ENCODE measurements at regions not wholly inside any gene's neighbourhood (a gene's known extent, or its start where the extent isn't known, plus 50 kb on each side); places are given as distances from the start of the nearest gene placed in this dataset.

- no peak for DNase-seq (ENCODE audit: low read depth in 2 of 3, low spot score in 2 of 3)
These were observed 342.8 kb downstream of the PPARGC1A start for GRCh38 chr4:23547096-23547495.

DNA sequence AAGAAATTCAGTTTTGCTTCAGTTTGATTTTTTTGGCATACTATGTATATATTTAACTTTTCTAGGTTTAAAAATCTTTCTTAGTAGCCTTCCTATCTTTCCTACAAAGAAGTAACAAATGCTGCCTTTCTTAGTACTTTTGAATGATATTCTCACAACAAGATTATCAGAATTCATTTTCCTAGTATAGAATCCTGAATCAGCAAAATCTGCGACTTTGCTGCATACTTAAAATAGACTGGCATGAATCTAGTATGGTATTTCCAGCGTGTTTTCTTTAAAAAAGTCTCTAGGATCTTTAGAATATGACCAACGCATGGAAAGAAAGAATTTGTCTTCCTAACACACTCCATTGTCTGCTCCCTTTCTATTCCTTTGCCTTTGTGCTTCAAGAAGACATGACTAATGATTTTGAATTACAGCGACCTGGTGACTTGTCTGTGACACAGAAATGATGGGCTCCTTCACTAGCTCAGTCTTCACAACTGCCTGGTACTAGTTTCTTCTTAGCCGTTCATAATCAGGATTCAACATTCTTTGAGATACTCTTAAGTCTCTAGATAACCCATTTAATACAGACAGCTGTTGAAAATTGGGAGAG lies 349.8 kb downstream of the PPARGC1A start:
- DNase-seq (ENCODE audit: low read depth in 2 of 3, low spot score in 2 of 3): no peak

DNA sequence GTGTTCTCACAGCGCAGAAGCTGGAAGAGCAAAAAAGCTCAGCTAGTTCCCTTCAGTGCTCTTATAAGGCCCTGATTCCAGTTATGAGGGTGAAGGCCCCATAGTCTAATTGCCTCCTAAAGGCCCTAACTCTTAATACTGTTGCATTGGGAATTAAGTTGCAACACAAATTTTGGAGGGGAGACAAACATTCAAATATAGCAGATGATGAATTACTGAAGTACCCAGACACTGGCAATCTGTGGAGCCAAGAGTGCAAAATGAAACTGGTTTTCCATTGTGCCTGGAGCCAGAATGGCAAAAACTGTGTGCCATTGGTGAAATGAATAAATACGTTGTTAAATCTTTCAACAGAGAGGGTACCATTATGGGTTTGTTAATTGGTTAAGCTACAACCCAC lies 356.0 kb downstream of the PPARGC1A start:
- DNase-seq (ENCODE audit: low read depth in 2 of 3, low spot score in 2 of 3): no peak

DNA sequence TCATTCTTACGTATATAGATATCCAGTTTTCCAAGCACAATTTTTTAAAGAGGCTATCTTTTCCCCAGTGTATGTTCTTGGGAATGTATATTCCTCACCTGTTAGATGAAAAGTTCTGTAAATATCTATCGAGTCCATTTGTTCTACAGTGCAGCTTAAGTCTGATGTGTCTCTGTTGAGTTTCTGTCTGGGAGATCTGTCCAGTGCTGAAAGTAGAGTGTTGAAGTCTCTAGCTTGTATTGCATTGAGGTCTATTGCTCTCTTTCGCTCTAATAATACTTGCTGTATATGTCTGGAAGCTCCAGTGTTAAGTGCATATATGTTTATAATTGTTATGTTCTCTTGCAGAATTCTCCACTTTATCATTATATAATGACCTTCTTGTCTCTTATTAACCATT lies 373.1 kb downstream of the PPARGC1A start:
- DNase-seq (ENCODE audit: low read depth in 2 of 3, low spot score in 2 of 3): no peak

GRCh38 chr4:23504083-23504482 lies 385.8 kb downstream of the PPARGC1A start:
- DNase-seq (ENCODE audit: low read depth in 2 of 3, low spot score in 2 of 3): no peak

DNA sequence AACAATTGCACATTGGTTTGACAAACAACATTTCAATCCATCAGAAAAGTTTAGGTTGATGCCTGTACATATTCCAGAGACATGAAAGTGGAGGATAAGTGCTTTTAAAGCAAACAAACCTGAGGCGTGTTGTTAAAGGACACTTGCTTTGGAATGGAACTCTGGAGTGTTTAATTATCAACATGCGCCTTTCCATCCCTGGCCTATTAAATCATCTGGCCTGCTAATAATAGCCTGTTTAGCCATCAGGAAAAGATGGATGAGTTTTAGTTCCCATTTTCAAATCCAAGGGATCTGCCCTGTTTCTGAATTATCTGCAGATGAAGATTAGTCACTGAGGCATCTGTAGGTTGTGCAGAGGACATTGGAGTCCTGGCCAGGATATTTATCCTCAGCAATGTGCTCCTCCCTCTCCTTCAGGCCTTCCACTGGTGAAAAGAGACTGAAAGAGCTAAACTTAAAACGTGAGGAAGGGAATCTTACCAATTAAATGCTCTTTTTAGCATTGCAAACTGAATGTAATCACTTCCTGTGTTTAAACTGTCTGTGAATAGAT lies 388.9 kb downstream of the PPARGC1A start:
- no peak for DNase-seq (ENCODE audit: low read depth in 2 of 3, low spot score in 2 of 3)

GRCh38 chr4:23485801-23486200 lies 404.0 kb downstream of the PPARGC1A start:
- no peak for DNase-seq (ENCODE audit: low read depth in 2 of 3, low spot score in 2 of 3)

DNA sequence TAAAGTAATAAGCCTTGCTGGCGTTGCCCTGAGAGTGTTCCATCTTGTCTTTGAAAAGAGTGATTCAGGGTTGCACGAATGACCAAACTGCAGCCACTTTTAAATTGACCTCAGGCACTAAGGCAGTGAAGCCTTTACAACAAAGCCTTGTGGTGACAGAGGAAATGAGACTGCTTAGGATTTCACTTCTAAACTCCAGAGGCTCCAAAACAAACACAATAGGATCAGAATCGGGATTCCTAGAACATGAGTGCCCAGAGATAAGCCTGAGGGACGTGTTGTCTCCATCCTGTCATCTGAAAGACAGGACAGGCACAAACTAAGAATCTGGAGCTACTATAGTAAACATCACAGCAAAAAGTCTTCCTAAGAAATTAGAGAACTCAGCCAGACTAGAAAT lies 405.2 kb downstream of the PPARGC1A start:
- no peak for DNase-seq (ENCODE audit: low read depth in 2 of 3, low spot score in 2 of 3)

- DNase-seq (ENCODE audit: low read depth in 2 of 3, low spot score in 2 of 3): no peak
These were observed 406.4 kb downstream of the PPARGC1A start for GRCh38 chr4:23483320-23483960.

DNA sequence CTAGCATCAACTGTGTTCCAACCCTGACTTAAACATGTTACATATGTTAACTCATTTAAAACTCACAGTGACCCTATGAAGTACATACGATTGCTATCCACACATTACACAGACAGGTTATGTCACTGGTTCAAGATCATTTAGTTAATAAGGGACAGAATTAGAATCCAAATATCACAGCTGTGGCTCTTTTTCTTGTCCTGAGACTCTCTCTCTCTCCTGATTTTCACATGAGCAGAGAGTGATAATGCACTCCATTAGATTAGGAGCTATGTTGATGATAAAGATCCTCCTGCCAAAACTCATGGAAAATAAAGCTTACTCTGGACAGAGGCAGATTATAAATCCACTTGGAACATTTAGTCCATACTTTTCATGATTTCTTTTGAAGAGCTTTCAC lies 408.3 kb downstream of the PPARGC1A start:
- DNase-seq (ENCODE audit: low read depth in 2 of 3, low spot score in 2 of 3): no peak

DNA sequence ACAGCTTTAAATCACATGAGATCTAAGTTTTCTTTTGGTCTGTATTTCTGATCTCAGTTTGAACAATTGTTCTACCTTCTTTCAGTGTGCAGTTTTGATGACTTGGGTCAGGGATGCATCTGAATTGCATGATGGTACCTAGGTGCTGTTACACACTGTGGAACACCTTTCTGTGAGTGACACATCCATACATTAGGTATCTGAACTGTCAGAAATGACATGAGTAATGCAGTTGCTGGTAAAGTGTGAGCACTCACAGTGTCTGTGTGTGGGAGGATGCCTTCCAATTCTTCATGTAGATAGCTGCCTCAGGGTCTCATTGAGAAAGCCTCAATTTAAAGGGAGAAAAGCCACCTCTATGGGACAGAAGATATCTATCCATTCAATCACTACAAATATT lies 411.9 kb downstream of the PPARGC1A start:
- no peak for DNase-seq (ENCODE audit: low read depth in 2 of 3, low spot score in 2 of 3)

GRCh38 chr4:23476515-23477090 lies 413.2 kb downstream of the PPARGC1A start:
- DNase-seq (ENCODE audit: low read depth in 2 of 3, low spot score in 2 of 3): no peak

GRCh38 chr4:23463071-23463470 lies 426.8 kb downstream of the PPARGC1A start:
- no peak for DNase-seq (ENCODE audit: low read depth in 2 of 3, low spot score in 2 of 3)

GRCh38 chr4:23458054-23458453 lies 431.8 kb downstream of the PPARGC1A start:
- DNase-seq (ENCODE audit: low read depth in 2 of 3, low spot score in 2 of 3): no peak

DNA sequence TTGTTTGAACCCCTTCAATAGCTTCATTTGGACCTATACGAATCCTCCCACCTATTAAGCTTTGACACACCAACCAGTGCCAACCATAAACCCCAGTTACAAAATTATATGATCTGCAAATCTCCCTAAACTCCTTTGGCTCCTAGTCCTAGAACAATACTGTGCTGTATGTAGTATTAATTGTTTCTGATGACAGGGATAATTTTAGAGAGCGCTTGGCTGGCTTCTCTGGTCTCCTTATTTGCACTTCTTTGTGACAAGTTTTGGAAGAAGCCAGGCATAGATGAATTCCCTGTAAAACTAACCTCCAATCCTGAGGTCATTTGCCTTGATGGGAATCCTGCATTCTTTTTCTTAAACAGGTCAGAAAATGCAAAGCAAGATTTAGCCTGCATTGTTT lies 433.0 kb downstream of the PPARGC1A start:
- DNase-seq (ENCODE audit: low read depth in 2 of 3, low spot score in 2 of 3): no peak

DNA sequence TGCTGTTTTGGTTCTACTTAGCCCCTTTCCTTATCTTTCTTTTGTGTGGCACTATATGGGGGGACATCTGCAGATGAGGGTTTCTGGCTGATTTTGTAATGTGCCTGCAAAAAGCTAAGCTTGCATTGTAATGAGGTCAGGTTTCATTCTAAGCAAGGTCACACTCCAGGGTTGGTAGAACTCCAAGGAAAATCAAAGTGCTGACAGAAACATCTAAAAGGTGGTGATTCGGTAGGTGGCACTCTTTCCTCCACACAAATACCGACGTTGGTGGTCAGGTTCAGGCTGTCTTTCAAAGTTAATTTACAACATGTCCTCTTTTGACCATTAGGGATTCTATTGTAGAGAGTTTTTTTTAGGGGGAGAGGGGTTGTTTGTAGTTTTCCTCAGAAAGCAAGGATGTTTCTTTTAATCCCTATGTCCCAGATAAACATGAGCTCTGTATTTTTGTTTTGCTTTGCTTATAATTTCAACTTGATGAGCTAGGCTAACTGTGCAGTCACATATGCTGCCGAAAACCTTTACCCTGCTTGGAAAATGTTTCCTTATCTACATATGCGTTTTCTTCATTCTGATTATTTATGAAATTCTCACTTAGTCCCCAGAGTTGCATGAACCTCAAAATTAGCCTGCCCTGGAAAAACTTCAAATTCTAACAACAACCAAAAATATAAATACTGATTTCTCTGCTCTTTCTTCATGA lies 434.2 kb downstream of the PPARGC1A start:
- DNase-seq (ENCODE audit: low read depth in 2 of 3, low spot score in 2 of 3): no peak

DNA sequence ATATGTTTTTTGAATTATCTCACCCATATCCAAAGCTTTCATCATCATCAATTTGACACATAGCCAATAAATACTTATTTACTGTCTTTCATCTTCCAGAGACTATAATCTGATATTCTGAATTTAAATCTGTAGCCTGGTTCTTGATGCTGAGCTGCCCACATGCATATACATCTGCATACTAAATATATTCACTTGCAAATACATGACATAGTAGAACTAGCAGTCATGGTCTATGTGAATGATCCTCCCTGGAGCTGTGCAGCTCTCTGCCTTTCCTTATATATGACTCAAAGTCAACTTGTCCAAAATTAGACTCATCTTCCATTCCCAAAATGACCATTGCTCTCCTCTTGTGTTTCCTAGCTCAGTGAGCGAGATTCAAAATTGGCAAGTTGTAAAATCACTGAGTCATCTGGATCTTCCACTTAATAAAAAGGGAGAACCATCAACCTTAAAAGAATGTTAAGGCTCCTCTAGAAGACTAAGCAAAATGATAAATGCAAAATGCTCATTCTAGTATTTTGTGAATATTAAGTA lies 448.2 kb downstream of the PPARGC1A start:
- DNase-seq (ENCODE audit: low read depth in 2 of 3, low spot score in 2 of 3): no peak

- no peak for DNase-seq (ENCODE audit: low read depth in 2 of 3, low spot score in 2 of 3)
These were observed 451.1 kb downstream of the PPARGC1A start for GRCh38 chr4:23438764-23439163.

DNA sequence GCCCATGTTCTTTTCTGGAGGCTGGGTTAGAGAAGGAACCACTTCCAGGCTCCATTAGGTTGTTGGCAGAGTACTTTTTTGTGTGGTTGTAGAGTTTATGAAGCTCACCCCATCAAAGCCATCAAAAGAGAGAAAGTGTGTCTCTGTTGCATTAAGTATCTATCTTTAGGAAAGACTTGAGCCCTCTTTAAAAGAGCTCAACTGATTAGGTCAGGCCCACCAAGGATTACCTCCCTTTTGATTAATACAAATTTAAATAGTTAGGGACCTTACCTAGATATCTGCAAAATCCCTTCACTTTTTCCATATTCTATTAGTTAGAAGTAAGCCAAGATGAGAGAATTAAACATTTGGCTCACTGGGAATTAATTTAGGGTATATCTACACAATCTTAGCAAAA lies 460.4 kb downstream of the PPARGC1A start:
- DNase-seq (ENCODE audit: low read depth in 2 of 3, low spot score in 2 of 3): no peak

DNA sequence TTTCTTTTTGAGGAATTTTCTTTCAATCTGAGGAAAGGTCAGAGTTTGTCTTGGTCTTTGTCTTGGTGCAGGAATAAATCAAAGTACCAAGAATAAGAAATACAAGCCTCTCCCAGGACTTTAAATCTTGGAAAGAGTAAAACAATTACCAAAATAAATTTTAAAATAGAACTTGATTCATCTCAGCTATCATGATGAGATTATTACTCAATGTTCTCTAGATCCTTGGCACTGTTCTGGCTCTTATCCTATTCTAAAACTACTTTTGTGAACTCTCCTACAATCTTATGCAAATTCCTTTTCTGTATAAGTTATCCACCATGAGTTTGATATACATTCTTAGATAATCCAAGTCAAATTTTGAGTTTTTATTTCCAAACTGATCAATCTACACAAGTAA lies 464.3 kb downstream of the PPARGC1A start:
- no peak for DNase-seq (ENCODE audit: low read depth in 2 of 3, low spot score in 2 of 3)

- DNase-seq (ENCODE audit: low read depth in 2 of 3, low spot score in 2 of 3): no peak
These were observed 466.3 kb downstream of the PPARGC1A start for GRCh38 chr4:23423540-23423939.

GRCh38 chr4:23422878-23423277 lies 467.0 kb downstream of the PPARGC1A start:
- no peak for DNase-seq (ENCODE audit: low read depth in 2 of 3, low spot score in 2 of 3)
